Right atrium auricular region (tissue), 2 donors: ENCODE measurements at regions not wholly inside any gene's neighbourhood (a gene's known extent, or its start where the extent isn't known, plus 50 kb on each side); places are given as distances from the start of the nearest gene placed in this dataset.

ENCODE experiments used
- DNase-seq: peaks from one replicate; pipeline ENCODE4 v3.0.0-alpha.2; 2019; ENCODE audit warnings: low spot score
- H3K27ac ChIP-seq, 2 donors: fragments of 200-600 bp; sonication (generic); 1 replicate in 1 of 2; 2 replicates in 1 of 2; pipeline ENCODE4 v1.5.1; 2016 to 2019
- H3K27me3 ChIP-seq, 2 donors: fragments of 200-600 bp; sonication (generic); one replicate each; pipeline versions ENCODE4 v1.5.1 to v1.6.0; 2017 to 2019
- H3K36me3 ChIP-seq: fragments of 200-600 bp; sonication (generic); one replicate; pipeline ENCODE4 v1.5.1; 2016
- H3K4me1 ChIP-seq, 2 donors: fragments of 200-600 bp; sonication (generic); one replicate each; pipeline versions ENCODE4 v1.5.1 to v1.6.0; 2017 to 2019
- H3K4me3 ChIP-seq, 2 donors: fragments of 200-600 bp; sonication (generic); 1 replicate in 1 of 2; 2 replicates in 1 of 2; pipeline ENCODE4 v1.5.1; 2017 to 2019; ENCODE audit warnings: mild to moderate bottlenecking in 1 of 2, moderate library complexity in 1 of 2
- H3K9me3 ChIP-seq, 2 donors: fragments of 200-600 bp; sonication (generic); one replicate each; pipeline ENCODE4 v1.5.1; 2019
- TF ChIP-seq, protein P1 (sequence below), 2 donors: fragments of 200-600 bp; sonication (generic); IDR thresholded peaks; one replicate each; pipeline ENCODE4 v1.5.1; 2019; ENCODE audit warnings: antibody characterized with exemption in 2 of 2

GRCh38 chr2:9760902-9761228, 82.4 kb upstream of the TAF1B start:
- Histone ChIP-seq H3K4me1 (peaks cover 0 to 84% of the 10 kb centered on the region in 2 donors), H3K36me3 (no peaks in the 10 kb centered on the region), H3K27me3 (no peaks in the 10 kb centered on the region), H3K9me3 (no peaks in the 10 kb centered on the region), H3K27ac (peak overlapping the region; percentile 70 to 72), H3K4me3 (no peak overlapping the region)
- TF ChIP-seq, protein P1, sequence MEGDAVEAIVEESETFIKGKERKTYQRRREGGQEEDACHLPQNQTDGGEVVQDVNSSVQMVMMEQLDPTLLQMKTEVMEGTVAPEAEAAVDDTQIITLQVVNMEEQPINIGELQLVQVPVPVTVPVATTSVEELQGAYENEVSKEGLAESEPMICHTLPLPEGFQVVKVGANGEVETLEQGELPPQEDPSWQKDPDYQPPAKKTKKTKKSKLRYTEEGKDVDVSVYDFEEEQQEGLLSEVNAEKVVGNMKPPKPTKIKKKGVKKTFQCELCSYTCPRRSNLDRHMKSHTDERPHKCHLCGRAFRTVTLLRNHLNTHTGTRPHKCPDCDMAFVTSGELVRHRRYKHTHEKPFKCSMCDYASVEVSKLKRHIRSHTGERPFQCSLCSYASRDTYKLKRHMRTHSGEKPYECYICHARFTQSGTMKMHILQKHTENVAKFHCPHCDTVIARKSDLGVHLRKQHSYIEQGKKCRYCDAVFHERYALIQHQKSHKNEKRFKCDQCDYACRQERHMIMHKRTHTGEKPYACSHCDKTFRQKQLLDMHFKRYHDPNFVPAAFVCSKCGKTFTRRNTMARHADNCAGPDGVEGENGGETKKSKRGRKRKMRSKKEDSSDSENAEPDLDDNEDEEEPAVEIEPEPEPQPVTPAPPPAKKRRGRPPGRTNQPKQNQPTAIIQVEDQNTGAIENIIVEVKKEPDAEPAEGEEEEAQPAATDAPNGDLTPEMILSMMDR (IDR thresholded peaks at IDR 0.05), result no peak
- no peak for DNase-seq

GRCh38 chr2:9761577-9761976, 81.7 kb upstream of the TAF1B start:
- Histone ChIP-seq H3K36me3 (no peaks in the 10 kb centered on the region), H3K9me3 (no peaks in the 10 kb centered on the region), H3K27me3 (no peaks in the 10 kb centered on the region), H3K4me1 (peaks cover 0 to 91% of the 10 kb centered on the region in 2 donors), H3K27ac (peak overlapping the region; percentile 29 to 72), H3K4me3 (no peak overlapping the region)
- TF ChIP-seq, protein P1 (IDR thresholded peaks at IDR 0.05), result no peak
- no peak for DNase-seq

- Histone ChIP-seq H3K36me3 (no peaks in the 10 kb centered on the region), H3K9me3 (no peaks in the 10 kb centered on the region), H3K4me1 (peaks cover 0 to 87% of the 10 kb centered on the region in 2 donors), H3K4me3 (no peak overlapping the region), H3K27ac (peak overlapping the region; percentile 29 to 72), H3K27me3 (no peaks in the 10 kb centered on the region)
- DNase-seq, result no peak
- TF ChIP-seq, protein P1 (IDR thresholded peaks at IDR 0.05), result no peak
Observed at GRCh38 chr2:9762164-9762563, 81.1 kb upstream of the TAF1B start.

GRCh38 chr2:9762941-9763340, 80.3 kb upstream of the TAF1B start:
- Histone ChIP-seq H3K4me1 (peaks cover 0 to 79% of the 10 kb centered on the region in 2 donors), H3K36me3 (no peaks in the 10 kb centered on the region), H3K27me3 (no peaks in the 10 kb centered on the region), H3K27ac (no peak overlapping the region), H3K9me3 (no peaks in the 10 kb centered on the region), H3K4me3 (no peak overlapping the region)
- DNase-seq, result no peak
- TF ChIP-seq, protein P1 (IDR thresholded peaks at IDR 0.05), result no peak

- no peak overlapping the region for H3K27ac ChIP-seq
Observed at GRCh38 chr2:9763356-9764152, 79.7 kb upstream of the TAF1B start.

More at GRCh38 chr2:9763356-9764152, 79.7 kb upstream of the TAF1B start:
- DNase-seq, result no peak
- TF ChIP-seq, protein P1 (IDR thresholded peaks at IDR 0.05), result no peak
- H3K27me3 ChIP-seq, result no peaks in the 10 kb centered on the region
- H3K4me3 ChIP-seq, result no peak overlapping the region
- no peaks in the 10 kb centered on the region for H3K9me3 ChIP-seq
- no peaks in the 10 kb centered on the region for H3K36me3 ChIP-seq
- peaks cover 0 to 73% of the 10 kb centered on the region in 2 donors for H3K4me1 ChIP-seq
